NB4 (cell line): ENCODE measurements at regions not wholly inside any gene's neighbourhood (a gene's known extent, or its start where the extent isn't known, plus 50 kb on each side); places are given as distances from the start of the nearest gene placed in this dataset.

Source experiments
- MYC ChIP-seq: IDR thresholded peaks from 2 replicates; pipeline ENCODE4 v1.6.1; 2011; ENCODE audit warnings: low read depth, low read length
- POLR2A ChIP-seq: IDR thresholded peaks from 2 replicates; pipeline ENCODE4 v1.6.1; 2011; ENCODE audit warnings: mild to moderate bottlenecking; ENCODE audit not compliant: insufficient read length; ENCODE audit errors: extremely low read depth
- TF ChIP-seq, protein P1 (sequence below): IDR thresholded peaks from one replicate; pipeline ENCODE4 v1.5.1; 2012; ENCODE audit warnings: low read depth, low read length
- TF ChIP-seq, protein P2 (sequence below): IDR thresholded peaks from 2 replicates; pipeline ENCODE4 v1.6.1; 2011; ENCODE audit warnings: low read depth, low read length

DNA sequence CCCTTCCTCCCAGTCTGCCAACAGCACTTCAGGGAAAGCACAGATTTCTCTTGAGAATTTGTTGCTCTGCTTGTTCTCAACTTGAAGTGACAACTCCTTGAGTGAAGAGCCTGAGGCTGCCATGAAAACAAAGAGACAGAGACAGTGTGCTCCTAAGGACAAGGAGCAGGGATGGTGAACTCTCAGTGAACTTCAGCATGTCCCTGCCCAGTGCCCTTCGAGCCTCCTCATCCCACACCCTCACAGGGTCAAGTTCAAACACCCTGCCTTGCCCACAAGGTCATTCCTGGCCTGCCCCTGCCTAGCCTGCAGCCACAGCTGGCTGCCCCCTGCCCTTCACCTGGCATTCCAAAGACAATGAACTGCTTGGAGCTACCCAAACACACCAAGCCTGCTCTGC is 343.5 kb upstream of the KLHL29 start:
- TF ChIP-seq, protein P1, sequence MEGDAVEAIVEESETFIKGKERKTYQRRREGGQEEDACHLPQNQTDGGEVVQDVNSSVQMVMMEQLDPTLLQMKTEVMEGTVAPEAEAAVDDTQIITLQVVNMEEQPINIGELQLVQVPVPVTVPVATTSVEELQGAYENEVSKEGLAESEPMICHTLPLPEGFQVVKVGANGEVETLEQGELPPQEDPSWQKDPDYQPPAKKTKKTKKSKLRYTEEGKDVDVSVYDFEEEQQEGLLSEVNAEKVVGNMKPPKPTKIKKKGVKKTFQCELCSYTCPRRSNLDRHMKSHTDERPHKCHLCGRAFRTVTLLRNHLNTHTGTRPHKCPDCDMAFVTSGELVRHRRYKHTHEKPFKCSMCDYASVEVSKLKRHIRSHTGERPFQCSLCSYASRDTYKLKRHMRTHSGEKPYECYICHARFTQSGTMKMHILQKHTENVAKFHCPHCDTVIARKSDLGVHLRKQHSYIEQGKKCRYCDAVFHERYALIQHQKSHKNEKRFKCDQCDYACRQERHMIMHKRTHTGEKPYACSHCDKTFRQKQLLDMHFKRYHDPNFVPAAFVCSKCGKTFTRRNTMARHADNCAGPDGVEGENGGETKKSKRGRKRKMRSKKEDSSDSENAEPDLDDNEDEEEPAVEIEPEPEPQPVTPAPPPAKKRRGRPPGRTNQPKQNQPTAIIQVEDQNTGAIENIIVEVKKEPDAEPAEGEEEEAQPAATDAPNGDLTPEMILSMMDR: no peak
- TF ChIP-seq, protein P2, sequence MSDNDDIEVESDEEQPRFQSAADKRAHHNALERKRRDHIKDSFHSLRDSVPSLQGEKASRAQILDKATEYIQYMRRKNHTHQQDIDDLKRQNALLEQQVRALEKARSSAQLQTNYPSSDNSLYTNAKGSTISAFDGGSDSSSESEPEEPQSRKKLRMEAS: no peak
- TF ChIP-seq POLR2A (no peak), MYC (no peak)
